Caco-2 (cell line): ENCODE measurements at regions not wholly inside any gene's neighbourhood (a gene's known extent, or its start where the extent isn't known, plus 50 kb on each side); places are given as distances from the start of the nearest gene placed in this dataset.

Experiments
- BruUV-seq: library from RNA; stranded (reverse); fragments of 400-500 nt; replicated peaks from 2 replicates; lab custom pipeline; 2021; lab: Mats Ljungman, UMichigan
- CTCF ChIA-PET: fragments of 300-600 bp; sonication (Branson Sonifier 250); formaldehyde crosslinking; loops from one replicate; lab custom pipeline; 2022; ENCODE audit warnings: antibody characterized with exemption; lab: Charles Lee
- POLR2A ChIA-PET: fragments of 300-600 bp; sonication (Branson Sonifier 250); formaldehyde crosslinking; loops from one replicate; lab custom pipeline; 2022; ENCODE audit warnings: antibody characterized with exemption; lab: Charles Lee
- DNase-seq, 2 experiments: peaks; one replicate each; pipeline versions ENCODE4 v3.0.0 to v3.0.0-alpha.2; 2020 to 2022
- H3K27me3 ChIP-seq: replicated peaks from 2 replicates; pipeline ENCODE4 v1.6.0; 2011; ENCODE audit warnings: low read length; ENCODE audit not compliant: control insufficient read depth, insufficient read depth
- H3K36me3 ChIP-seq: 2 replicates; pipeline ENCODE4 v1.5.1; 2011; ENCODE audit warnings: low read length; ENCODE audit not compliant: control insufficient read depth, insufficient read depth
- H3K4me1 ChIP-seq: fragments of 250-450 bp; sonication (Bioruptor Pico); 2 replicates; pipeline ENCODE4 v1.5.1; 2020; ENCODE audit warnings: mild to moderate bottlenecking
- H3K4me3 ChIP-seq: 2 replicates; pipeline ENCODE4 v1.5.1; 2011; ENCODE audit warnings: low read depth, mild to moderate bottlenecking, control low read depth, low read length
- H3K9me3 ChIP-seq: fragments of 250-450 bp; sonication (Bioruptor Pico); 2 replicates; pipeline ENCODE4 v1.5.1; 2020; ENCODE audit warnings: mild to moderate bottlenecking, moderate library complexity
- H3K27ac Mint-ChIP-seq: one replicate; pipeline ENCODE4 v1.8.0; 2022; ENCODE audit warnings: mixed read lengths; ENCODE audit not compliant: unreplicated experiment
- H3K27me3 Mint-ChIP-seq: one replicate; pipeline ENCODE4 v1.8.0; 2022; ENCODE audit warnings: mixed read lengths; ENCODE audit not compliant: insufficient read depth, unreplicated experiment
- H3K36me3 Mint-ChIP-seq: one replicate; pipeline ENCODE4 v1.8.0; 2022; ENCODE audit warnings: mild to moderate bottlenecking, mixed read lengths; ENCODE audit not compliant: insufficient read depth, unreplicated experiment
- H3K4me1 Mint-ChIP-seq: one replicate; pipeline ENCODE4 v1.8.0; 2022; ENCODE audit warnings: low read depth, mixed read lengths; ENCODE audit not compliant: unreplicated experiment
- H3K4me3 Mint-ChIP-seq: one replicate; pipeline ENCODE4 v1.8.0; 2022; ENCODE audit warnings: mild to moderate bottlenecking, moderate library complexity, mixed read lengths; ENCODE audit not compliant: unreplicated experiment
- H3K9me3 Mint-ChIP-seq: one replicate; pipeline ENCODE4 v1.8.0; 2022; ENCODE audit warnings: mixed read lengths; ENCODE audit not compliant: unreplicated experiment
- intact Hi-C: fragments of 100-400 bp; cut with micrococcal nuclease; formaldehyde crosslinking; loops from one replicate; pipeline ENCODE4 v1.10.0; 2022; ENCODE audit not compliant: unreplicated experiment
- TF ChIP-seq, protein P1 (sequence below), 2 experiments: fragments of 200-600 bp in 1 of 2; IDR thresholded peaks; 1 replicate in 1 of 2; 2 replicates in 1 of 2; pipeline versions ENCODE4 v1.5.1 to v1.8.0; 2011 to 2022; ENCODE audit warnings: antibody characterized with exemption in 1 of 2, control low read depth in 1 of 2, inconsistent platforms in 1 of 2, low read depth in 1 of 2, low read length in 1 of 2, mild to moderate bottlenecking in 1 of 2, moderate library complexity in 1 of 2; ENCODE audit not compliant: insufficient read depth in 1 of 2, severe bottlenecking in 1 of 2, unreplicated experiment in 1 of 2

DNA sequence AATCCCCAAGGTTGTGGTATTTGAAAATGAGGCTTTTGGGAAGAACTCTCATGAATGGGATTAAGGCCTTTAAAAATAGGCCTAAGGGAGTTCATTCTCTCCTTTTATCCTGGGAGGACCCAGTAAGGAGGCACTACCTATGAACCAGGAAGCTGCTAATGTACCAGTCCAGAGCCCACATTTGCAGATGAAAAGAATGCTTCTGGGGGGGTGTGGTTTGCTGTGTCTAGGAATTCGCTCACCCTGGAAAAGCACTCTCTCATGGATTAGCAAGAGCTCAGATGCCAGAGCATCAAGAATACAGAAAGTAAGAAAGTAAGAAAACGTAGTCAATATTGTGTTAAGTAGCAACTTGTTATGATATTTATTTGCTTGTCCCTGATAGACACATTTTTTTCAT, 785.7 kb upstream of the GYPC start:
- H3K36me3 ChIP-seq = no peaks in the 10 kb centered on the region
- Mint-ChIP-seq H3K36me3 (no peaks in the 10 kb centered on the region), H3K4me3 (no peak overlapping the region), H3K9me3 (no peaks in the 10 kb centered on the region), H3K27ac (no peak overlapping the region), H3K27me3 (no peaks in the 10 kb centered on the region), H3K4me1 (no peaks in the 10 kb centered on the region)
- POLR2A ChIA-PET = no interaction called here
- H3K9me3 ChIP-seq = no peaks in the 10 kb centered on the region; the same call in 1 of the 2 replicates
- TF ChIP-seq, protein P1, sequence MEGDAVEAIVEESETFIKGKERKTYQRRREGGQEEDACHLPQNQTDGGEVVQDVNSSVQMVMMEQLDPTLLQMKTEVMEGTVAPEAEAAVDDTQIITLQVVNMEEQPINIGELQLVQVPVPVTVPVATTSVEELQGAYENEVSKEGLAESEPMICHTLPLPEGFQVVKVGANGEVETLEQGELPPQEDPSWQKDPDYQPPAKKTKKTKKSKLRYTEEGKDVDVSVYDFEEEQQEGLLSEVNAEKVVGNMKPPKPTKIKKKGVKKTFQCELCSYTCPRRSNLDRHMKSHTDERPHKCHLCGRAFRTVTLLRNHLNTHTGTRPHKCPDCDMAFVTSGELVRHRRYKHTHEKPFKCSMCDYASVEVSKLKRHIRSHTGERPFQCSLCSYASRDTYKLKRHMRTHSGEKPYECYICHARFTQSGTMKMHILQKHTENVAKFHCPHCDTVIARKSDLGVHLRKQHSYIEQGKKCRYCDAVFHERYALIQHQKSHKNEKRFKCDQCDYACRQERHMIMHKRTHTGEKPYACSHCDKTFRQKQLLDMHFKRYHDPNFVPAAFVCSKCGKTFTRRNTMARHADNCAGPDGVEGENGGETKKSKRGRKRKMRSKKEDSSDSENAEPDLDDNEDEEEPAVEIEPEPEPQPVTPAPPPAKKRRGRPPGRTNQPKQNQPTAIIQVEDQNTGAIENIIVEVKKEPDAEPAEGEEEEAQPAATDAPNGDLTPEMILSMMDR (IDR thresholded peaks at IDR 0.05; ENCODE audit: insufficient read depth in 1 of 2, low read depth in 1 of 2, low read length in 1 of 2, severe bottlenecking in 1 of 2, unreplicated experiment in 1 of 2) = no peak
- intact Hi-C loops = no loop called here
- DNase-seq = no peak
- H3K4me1 ChIP-seq = no peaks in the 10 kb centered on the region
- CTCF ChIA-PET = no interaction called here
- H3K4me3 ChIP-seq = no peak overlapping the region
- H3K27me3 ChIP-seq = no peaks in the 10 kb centered on the region
- no TSS peak for BruUV-seq

DNA sequence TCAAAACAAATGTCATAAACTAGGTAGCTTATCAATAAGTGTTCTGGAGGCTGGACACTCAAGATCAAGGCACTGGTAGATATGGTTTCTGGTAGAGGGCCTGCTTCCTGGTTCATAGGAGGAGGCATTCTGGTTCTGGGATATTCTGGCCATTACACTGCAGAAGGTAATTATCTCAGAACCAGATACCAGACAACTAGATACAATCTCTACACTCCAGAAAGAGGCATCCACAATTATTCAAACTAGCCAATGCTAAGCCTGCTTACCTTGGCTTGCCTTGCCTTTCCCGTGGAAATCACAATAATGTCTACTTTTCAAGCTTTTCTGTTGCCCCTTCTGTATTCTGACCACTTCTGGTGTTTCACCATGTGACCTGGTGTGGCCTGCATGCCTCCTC, 785.2 kb upstream of the GYPC start:
- ChIA-PET CTCF (no interaction called here), POLR2A (no interaction called here)
- Mint-ChIP-seq H3K4me3 (no peak overlapping the region), H3K36me3 (no peaks in the 10 kb centered on the region), H3K27me3 (no peaks in the 10 kb centered on the region), H3K27ac (no peak overlapping the region), H3K9me3 (no peaks in the 10 kb centered on the region), H3K4me1 (no peaks in the 10 kb centered on the region)
- Histone ChIP-seq H3K4me3 (no peak overlapping the region), H3K4me1 (no peaks in the 10 kb centered on the region), H3K36me3 (no peaks in the 10 kb centered on the region), H3K9me3 (no peaks in the 10 kb centered on the region; the same call in 1 of the 2 replicates), H3K27me3 (no peaks in the 10 kb centered on the region)
- TF ChIP-seq, protein P1 (IDR thresholded peaks at IDR 0.05; ENCODE audit: insufficient read depth in 1 of 2, low read depth in 1 of 2, low read length in 1 of 2, severe bottlenecking in 1 of 2, unreplicated experiment in 1 of 2) = no peak
- no peak for DNase-seq
- intact Hi-C loops = no loop called here
- no TSS peak for BruUV-seq

GRCh38 chr2:125874564-125874963, 781.4 kb upstream of the GYPC start:
- H3K36me3 Mint-ChIP-seq = no peaks in the 10 kb centered on the region
- TF ChIP-seq, protein P1 (IDR thresholded peaks at IDR 0.05; ENCODE audit: insufficient read depth in 1 of 2, low read depth in 1 of 2, low read length in 1 of 2, severe bottlenecking in 1 of 2, unreplicated experiment in 1 of 2) = no peak
- ChIA-PET CTCF (no interaction called here), POLR2A (no interaction called here)
- Histone ChIP-seq H3K36me3 (no peaks in the 10 kb centered on the region), H3K9me3 (no peaks in the 10 kb centered on the region; the same call in 1 of the 2 replicates), H3K4me1 (no peaks in the 10 kb centered on the region), H3K27me3 (no peaks in the 10 kb centered on the region), H3K4me3 (no peak overlapping the region)
- no peaks in the 10 kb centered on the region for H3K9me3 Mint-ChIP-seq
- H3K27ac Mint-ChIP-seq = no peak overlapping the region
- intact Hi-C loops = no loop called here
- no peaks in the 10 kb centered on the region for H3K4me1 Mint-ChIP-seq
- H3K4me3 Mint-ChIP-seq = no peak overlapping the region
- no peak for DNase-seq
- no TSS peak for BruUV-seq
- H3K27me3 Mint-ChIP-seq = no peaks in the 10 kb centered on the region
